GM23338 (cell line): ENCODE measurements at regions not wholly inside any gene's neighbourhood (a gene's known extent, or its start where the extent isn't known, plus 50 kb on each side); places are given as distances from the start of the nearest gene placed in this dataset.

Source experiments
- ATAC-seq: fragments of 200-7000 bp; cut with Tn5 transposase; 3 replicates; pipeline ENCODE4 v1.9.1; 2020
- DNase-seq: peaks from one replicate; pipeline ENCODE4 v3.0.0-alpha.2; 2015; ENCODE audit warnings: low spot score
- H2AFZ ChIP-seq: fragments of 200-600 bp; sonication (generic); 2 replicates; pipeline ENCODE4 v1.8.0; 2016; ENCODE audit warnings: antibody characterized with exemption, mild to moderate bottlenecking, moderate library complexity
- H3F3A ChIP-seq: fragments of 200-600 bp; sonication (generic); replicated peaks from 2 replicates; pipeline ENCODE4 v1.8.0; 2017; ENCODE audit warnings: antibody characterized with exemption, mixed run types, low read depth
- H3K27ac ChIP-seq: fragments of 200-600 bp; sonication (generic); 2 replicates; pipeline ENCODE4 v1.6.1; 2016; ENCODE audit warnings: low read depth
- H3K27me3 ChIP-seq: fragments of 200-600 bp; sonication (generic); 2 replicates; pipeline ENCODE4 v1.8.0; 2016; ENCODE audit warnings: mild to moderate bottlenecking, mixed run types, moderate library complexity; ENCODE audit not compliant: insufficient read depth
- H3K36me3 ChIP-seq: fragments of 200-600 bp; sonication (generic); 2 replicates; pipeline ENCODE4 v1.8.0; 2016; ENCODE audit warnings: mild to moderate bottlenecking; ENCODE audit not compliant: insufficient read depth
- H3K4me1 ChIP-seq: fragments of 200-600 bp; sonication (generic); 2 replicates; pipeline ENCODE4 v1.8.0; 2016; ENCODE audit warnings: mild to moderate bottlenecking, moderate library complexity; ENCODE audit not compliant: insufficient read depth
- H3K4me2 ChIP-seq: fragments of 200-600 bp; sonication (generic); 2 replicates; pipeline ENCODE4 v1.7.1; 2017; ENCODE audit warnings: mixed run types
- H3K4me3 ChIP-seq: fragments of 200-600 bp; sonication (generic); 2 replicates; pipeline ENCODE4 v1.6.1; 2016; ENCODE audit warnings: mixed run types
- H3K79me2 ChIP-seq: fragments of 200-600 bp; sonication (generic); replicated peaks from 2 replicates; pipeline ENCODE4 v1.8.0; 2017; ENCODE audit warnings: mild to moderate bottlenecking; ENCODE audit not compliant: insufficient read depth
- H3K9me2 ChIP-seq: fragments of 200-600 bp; sonication (generic); 2 replicates; pipeline ENCODE4 v1.8.0; 2017; ENCODE audit not compliant: insufficient read depth
- H4K20me1 ChIP-seq: fragments of 200-600 bp; sonication (generic); replicated peaks from 2 replicates; pipeline ENCODE4 v1.8.0; 2017; ENCODE audit warnings: mild to moderate bottlenecking; ENCODE audit not compliant: insufficient read depth
- H3K27ac Mint-ChIP-seq: 2 replicates; pipeline ENCODE4 v1.8.0; 2020; ENCODE audit warnings: inconsistent platforms, mild to moderate bottlenecking, moderate library complexity, mixed read lengths
- H3K27me3 Mint-ChIP-seq: 3 replicates; pipeline ENCODE4 v1.8.0; 2022; ENCODE audit warnings: low read depth, mild to moderate bottlenecking, moderate library complexity, mixed read lengths, inconsistent platforms; ENCODE audit not compliant: insufficient read depth, poor library complexity
- H3K36me3 Mint-ChIP-seq: 3 replicates; pipeline ENCODE4 v1.8.0; 2021; ENCODE audit warnings: low read depth, mild to moderate bottlenecking, inconsistent platforms, moderate library complexity, mixed read lengths
- H3K4me1 Mint-ChIP-seq: 3 replicates; pipeline ENCODE4 v1.8.0; 2020; ENCODE audit warnings: mild to moderate bottlenecking, inconsistent platforms, mixed read lengths
- H3K4me3 Mint-ChIP-seq: 3 replicates; pipeline ENCODE4 v1.8.0; 2021; ENCODE audit warnings: moderate library complexity, mild to moderate bottlenecking, inconsistent platforms, mixed read lengths
- H3K9me3 Mint-ChIP-seq: 3 replicates; pipeline ENCODE4 v1.8.0; 2020; ENCODE audit warnings: moderate library complexity, mild to moderate bottlenecking, inconsistent platforms, mixed read lengths
- CREB1 ChIP-seq: fragments of 250-450 bp; sonication (Bioruptor Pico); IDR thresholded peaks from 2 replicates; pipeline ENCODE4 v1.5.0; 2020; ENCODE audit warnings: low read depth, mild to moderate bottlenecking, moderate library complexity
- CTCF ChIP-seq, 2 experiments: fragments of 200-600 bp in 1 of 2; sonication (generic) in 1 of 2; conservative IDR thresholded peaks; 2 replicates each; pipeline versions ENCODE4 v1.5.1 to v1.6.1; 2016 to 2017; ENCODE audit warnings: antibody characterized with exemption in 2 of 2, low read depth in 2 of 2, mild to moderate bottlenecking in 2 of 2, moderate library complexity in 1 of 2
- ETS1 ChIP-seq: IDR thresholded peaks from 2 replicates; pipeline ENCODE4 v1.6.1; 2016; ENCODE audit warnings: antibody characterized with exemption
- EZH2 ChIP-seq: fragments of 200-600 bp; sonication (generic); IDR thresholded peaks from one replicate; pipeline ENCODE4 v1.8.0; 2017; ENCODE audit warnings: antibody characterized with exemption, mild to moderate bottlenecking, low read depth; ENCODE audit not compliant: unreplicated experiment
- EZH2phosphoT487 ChIP-seq: fragments of 200-600 bp; sonication (generic); IDR thresholded peaks from one replicate; pipeline ENCODE4 v1.8.1; 2018; ENCODE audit warnings: antibody characterized with exemption; ENCODE audit not compliant: unreplicated experiment
- JUNB ChIP-seq: IDR thresholded peaks from one replicate; pipeline ENCODE4 v1.6.1; 2016; ENCODE audit warnings: antibody characterized with exemption; ENCODE audit not compliant: unreplicated experiment
- NANOG ChIP-seq: IDR thresholded peaks from 2 replicates; pipeline ENCODE4 v1.6.1; 2016; ENCODE audit warnings: antibody characterized with exemption, borderline replicate concordance
- POLR2AphosphoS5 ChIP-seq: IDR thresholded peaks from 2 replicates; pipeline ENCODE4 v1.6.1; 2016; ENCODE audit warnings: antibody characterized with exemption, low read depth
- STAT1 ChIP-seq: IDR thresholded peaks from one replicate; pipeline ENCODE4 v1.6.1; 2016; ENCODE audit warnings: antibody characterized with exemption; ENCODE audit not compliant: unreplicated experiment
- ZNF114 ChIP-seq: fragments of 250-450 bp; sonication (Bioruptor Pico); IDR thresholded peaks from 2 replicates; pipeline ENCODE4 v1.5.0; 2020; ENCODE audit warnings: mild to moderate bottlenecking, moderate library complexity
- ZNF331 ChIP-seq: fragments of 250-450 bp; sonication (Bioruptor Pico); IDR thresholded peaks from 2 replicates; pipeline ENCODE4 v1.5.0; 2020; ENCODE audit warnings: low read depth, mild to moderate bottlenecking, moderate library complexity
- TF ChIP-seq, protein P1 (sequence below): IDR thresholded peaks from one replicate; pipeline ENCODE4 v1.6.1; 2018; ENCODE audit warnings: antibody characterized with exemption; ENCODE audit not compliant: unreplicated experiment
- TF ChIP-seq, protein P2 (sequence below): fragments of 250-450 bp; sonication (Bioruptor Pico); IDR thresholded peaks from 2 replicates; pipeline ENCODE4 v1.5.0; 2020; ENCODE audit warnings: mild to moderate bottlenecking, moderate library complexity

DNA sequence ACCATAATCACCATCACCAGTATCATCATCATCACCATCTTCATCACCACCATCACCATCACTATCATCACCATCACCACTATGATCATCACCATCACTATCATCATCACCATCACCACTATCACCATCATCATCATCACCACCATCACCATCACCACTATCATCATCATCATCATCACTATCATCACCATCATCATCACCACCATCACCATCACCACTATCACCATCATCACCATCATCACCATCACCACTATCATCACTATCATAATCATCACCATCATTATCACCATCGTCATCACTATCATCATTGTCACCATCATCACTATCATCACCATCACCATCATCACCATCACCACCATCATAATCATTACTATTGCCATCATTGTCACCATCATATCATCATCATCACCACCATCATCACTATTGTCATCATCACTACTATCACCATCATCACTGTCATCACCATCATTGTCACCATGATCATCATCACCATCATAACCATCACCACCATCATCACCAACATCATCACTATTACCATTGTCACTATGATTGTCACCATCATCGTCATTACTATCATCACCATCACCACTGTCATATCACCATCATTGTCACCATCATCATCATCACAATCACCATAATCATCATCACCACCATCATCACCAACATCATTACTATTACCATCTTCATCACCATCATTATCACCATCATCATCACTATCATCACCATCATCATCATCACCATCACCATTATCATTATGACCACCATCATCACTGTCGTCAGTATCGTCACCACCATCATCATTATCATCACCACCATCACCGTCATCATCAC, 154.7 kb downstream of the ACTR3B start:
- no peak overlapping the region for H2AFZ ChIP-seq
- no peaks in the 10 kb centered on the region for H3F3A ChIP-seq
- H3K4me3 Mint-ChIP-seq = no peak overlapping the region
- H3K4me1 ChIP-seq = no peaks in the 10 kb centered on the region
- H3K27me3 Mint-ChIP-seq = peaks cover 2% of the 10 kb centered on the region
- no peaks in the 10 kb centered on the region for H4K20me1 ChIP-seq
- H3K36me3 ChIP-seq = no peaks in the 10 kb centered on the region; the same call in 1 of the 2 replicates
- no peak overlapping the region for H3K4me3 ChIP-seq
- H3K27ac ChIP-seq = no peak overlapping the region
- DNase-seq (no peak), ATAC-seq (no peak)
- H3K4me1 Mint-ChIP-seq = peaks cover 7% of the 10 kb centered on the region; the same call in 2 of the 3 replicates
- 0 out of 2 replicates have a peak, but pooled peaks cover 6% of the 10 kb centered on the region for H3K9me2 ChIP-seq
- no peaks in the 10 kb centered on the region for H3K27me3 ChIP-seq
- no peaks in the 10 kb centered on the region for H3K79me2 ChIP-seq
- no peak overlapping the region for H3K4me2 ChIP-seq
- no peaks in the 10 kb centered on the region for H3K36me3 Mint-ChIP-seq
- no peak overlapping the region for H3K27ac Mint-ChIP-seq
- TF ChIP-seq EZH2phosphoT487 (no peak), ZNF114 (no peak), CTCF (conservative IDR thresholded peaks at IDR 0.05; ENCODE audit: low read depth in 2 of 2) (no peak), JUNB (no peak), EZH2 (no peak), STAT1 (no peak), ETS1 (no peak), CREB1 (no peak), POLR2AphosphoS5 (no peak), ZNF331 (CRISPR knock-in tag) (no peak), NANOG (no peak)
- TF ChIP-seq, protein P1, sequence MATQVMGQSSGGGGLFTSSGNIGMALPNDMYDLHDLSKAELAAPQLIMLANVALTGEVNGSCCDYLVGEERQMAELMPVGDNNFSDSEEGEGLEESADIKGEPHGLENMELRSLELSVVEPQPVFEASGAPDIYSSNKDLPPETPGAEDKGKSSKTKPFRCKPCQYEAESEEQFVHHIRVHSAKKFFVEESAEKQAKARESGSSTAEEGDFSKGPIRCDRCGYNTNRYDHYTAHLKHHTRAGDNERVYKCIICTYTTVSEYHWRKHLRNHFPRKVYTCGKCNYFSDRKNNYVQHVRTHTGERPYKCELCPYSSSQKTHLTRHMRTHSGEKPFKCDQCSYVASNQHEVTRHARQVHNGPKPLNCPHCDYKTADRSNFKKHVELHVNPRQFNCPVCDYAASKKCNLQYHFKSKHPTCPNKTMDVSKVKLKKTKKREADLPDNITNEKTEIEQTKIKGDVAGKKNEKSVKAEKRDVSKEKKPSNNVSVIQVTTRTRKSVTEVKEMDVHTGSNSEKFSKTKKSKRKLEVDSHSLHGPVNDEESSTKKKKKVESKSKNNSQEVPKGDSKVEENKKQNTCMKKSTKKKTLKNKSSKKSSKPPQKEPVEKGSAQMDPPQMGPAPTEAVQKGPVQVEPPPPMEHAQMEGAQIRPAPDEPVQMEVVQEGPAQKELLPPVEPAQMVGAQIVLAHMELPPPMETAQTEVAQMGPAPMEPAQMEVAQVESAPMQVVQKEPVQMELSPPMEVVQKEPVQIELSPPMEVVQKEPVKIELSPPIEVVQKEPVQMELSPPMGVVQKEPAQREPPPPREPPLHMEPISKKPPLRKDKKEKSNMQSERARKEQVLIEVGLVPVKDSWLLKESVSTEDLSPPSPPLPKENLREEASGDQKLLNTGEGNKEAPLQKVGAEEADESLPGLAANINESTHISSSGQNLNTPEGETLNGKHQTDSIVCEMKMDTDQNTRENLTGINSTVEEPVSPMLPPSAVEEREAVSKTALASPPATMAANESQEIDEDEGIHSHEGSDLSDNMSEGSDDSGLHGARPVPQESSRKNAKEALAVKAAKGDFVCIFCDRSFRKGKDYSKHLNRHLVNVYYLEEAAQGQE = no peak
- TF ChIP-seq, protein P2, sequence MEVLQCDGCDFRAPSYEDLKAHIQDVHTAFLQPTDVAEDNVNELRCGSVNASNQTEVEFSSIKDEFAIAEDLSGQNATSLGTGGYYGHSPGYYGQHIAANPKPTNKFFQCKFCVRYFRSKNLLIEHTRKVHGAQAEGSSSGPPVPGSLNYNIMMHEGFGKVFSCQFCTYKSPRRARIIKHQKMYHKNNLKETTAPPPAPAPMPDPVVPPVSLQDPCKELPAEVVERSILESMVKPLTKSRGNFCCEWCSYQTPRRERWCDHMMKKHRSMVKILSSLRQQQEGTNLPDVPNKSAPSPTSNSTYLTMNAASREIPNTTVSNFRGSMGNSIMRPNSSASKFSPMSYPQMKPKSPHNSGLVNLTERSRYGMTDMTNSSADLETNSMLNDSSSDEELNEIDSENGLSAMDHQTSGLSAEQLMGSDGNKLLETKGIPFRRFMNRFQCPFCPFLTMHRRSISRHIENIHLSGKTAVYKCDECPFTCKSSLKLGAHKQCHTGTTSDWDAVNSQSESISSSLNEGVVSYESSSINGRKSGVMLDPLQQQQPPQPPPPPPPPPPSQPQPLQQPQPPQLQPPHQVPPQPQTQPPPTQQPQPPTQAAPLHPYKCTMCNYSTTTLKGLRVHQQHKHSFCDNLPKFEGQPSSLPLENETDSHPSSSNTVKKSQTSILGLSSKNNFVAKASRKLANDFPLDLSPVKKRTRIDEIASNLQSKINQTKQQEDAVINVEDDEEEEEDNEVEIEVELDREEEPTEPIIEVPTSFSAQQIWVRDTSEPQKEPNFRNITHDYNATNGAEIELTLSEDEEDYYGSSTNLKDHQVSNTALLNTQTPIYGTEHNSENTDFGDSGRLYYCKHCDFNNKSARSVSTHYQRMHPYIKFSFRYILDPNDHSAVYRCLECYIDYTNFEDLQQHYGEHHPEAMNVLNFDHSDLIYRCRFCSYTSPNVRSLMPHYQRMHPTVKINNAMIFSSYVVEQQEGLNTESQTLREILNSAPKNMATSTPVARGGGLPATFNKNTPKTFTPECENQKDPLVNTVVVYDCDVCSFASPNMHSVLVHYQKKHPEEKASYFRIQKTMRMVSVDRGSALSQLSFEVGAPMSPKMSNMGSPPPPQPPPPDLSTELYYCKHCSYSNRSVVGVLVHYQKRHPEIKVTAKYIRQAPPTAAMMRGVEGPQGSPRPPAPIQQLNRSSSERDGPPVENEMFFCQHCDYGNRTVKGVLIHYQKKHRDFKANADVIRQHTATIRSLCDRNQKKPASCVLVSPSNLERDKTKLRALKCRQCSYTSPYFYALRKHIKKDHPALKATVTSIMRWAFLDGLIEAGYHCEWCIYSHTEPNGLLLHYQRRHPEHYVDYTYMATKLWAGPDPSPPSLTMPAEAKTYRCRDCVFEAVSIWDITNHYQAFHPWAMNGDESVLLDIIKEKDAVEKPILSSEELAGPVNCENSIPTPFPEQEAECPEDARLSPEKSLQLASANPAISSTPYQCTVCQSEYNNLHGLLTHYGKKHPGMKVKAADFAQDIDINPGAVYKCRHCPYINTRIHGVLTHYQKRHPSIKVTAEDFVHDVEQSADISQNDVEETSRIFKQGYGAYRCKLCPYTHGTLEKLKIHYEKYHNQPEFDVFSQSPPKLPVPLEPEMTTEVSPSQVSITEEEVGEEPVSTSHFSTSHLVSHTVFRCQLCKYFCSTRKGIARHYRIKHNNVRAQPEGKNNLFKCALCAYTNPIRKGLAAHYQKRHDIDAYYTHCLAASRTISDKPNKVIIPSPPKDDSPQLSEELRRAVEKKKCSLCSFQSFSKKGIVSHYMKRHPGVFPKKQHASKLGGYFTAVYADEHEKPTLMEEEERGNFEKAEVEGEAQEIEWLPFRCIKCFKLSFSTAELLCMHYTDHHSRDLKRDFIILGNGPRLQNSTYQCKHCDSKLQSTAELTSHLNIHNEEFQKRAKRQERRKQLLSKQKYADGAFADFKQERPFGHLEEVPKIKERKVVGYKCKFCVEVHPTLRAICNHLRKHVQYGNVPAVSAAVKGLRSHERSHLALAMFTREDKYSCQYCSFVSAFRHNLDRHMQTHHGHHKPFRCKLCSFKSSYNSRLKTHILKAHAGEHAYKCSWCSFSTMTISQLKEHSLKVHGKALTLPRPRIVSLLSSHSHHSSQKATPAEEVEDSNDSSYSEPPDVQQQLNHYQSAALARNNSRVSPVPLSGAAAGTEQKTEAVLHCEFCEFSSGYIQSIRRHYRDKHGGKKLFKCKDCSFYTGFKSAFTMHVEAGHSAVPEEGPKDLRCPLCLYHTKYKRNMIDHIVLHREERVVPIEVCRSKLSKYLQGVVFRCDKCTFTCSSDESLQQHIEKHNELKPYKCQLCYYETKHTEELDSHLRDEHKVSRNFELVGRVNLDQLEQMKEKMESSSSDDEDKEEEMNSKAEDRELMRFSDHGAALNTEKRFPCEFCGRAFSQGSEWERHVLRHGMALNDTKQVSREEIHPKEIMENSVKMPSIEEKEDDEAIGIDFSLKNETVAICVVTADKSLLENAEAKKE (CRISPR knock-in tag) = no peak
- peaks cover 8% of the 10 kb centered on the region; the same call in 1 of the 3 replicates for H3K9me3 Mint-ChIP-seq
